K562 (cell line): ENCODE measurements at regions not wholly inside any gene's neighbourhood (a gene's known extent, or its start where the extent isn't known, plus 50 kb on each side); places are given as distances from the start of the nearest gene placed in this dataset.

Experiments
- ATAC-seq: fragments of 200-7000 bp; cut with Tn5 transposase; 3 replicates; pipeline ENCODE4 v1.9.1; 2020; ENCODE audit warnings: moderate library complexity
- BruUV-seq: library from RNA; stranded (reverse); fragments of 400-500 nt; replicated peaks from 2 replicates; lab custom pipeline; 2021; lab: Mats Ljungman, UMichigan
- CTCF ChIA-PET: fragments of 300-600 bp; formaldehyde crosslinking; extraction: SDS; loops from one replicate; lab custom pipeline; 2021; ENCODE audit warnings: low intra/inter-chr PET ratio; lab: Yijun Ruan, JAX
- POLR2A ChIA-PET: fragments of 300-600, 350-650 bp; sonication (Branson Sonifier 250); formaldehyde crosslinking; extraction: SDS; loops from one replicate; lab custom pipeline; 2021; ENCODE audit warnings: antibody characterized with exemption, inconsistent platforms; lab: Yijun Ruan, JAX
- DNase-seq, 4 experiments: peaks; one replicate each; pipeline versions ENCODE4 v3.0.0 to v3.0.0-alpha.2; 2011 to 2018; ENCODE audit warnings: low spot score in 3 of 4, mixed read lengths in 3 of 4; ENCODE audit errors: extremely low read depth in 1 of 4
- FAIRE-seq: peaks from 2 replicates; lab custom pipeline; 2011; peaks lifted over from hg19 to GRCh38; lab: Jason Lieb, UNC
- H2AFZ ChIP-seq: 2 replicates; pipeline ENCODE4 v1.6.0; 2011; ENCODE audit warnings: low read depth, low read length, control low read depth, inconsistent platforms
- H3K27ac ChIP-seq: fragments of 200-600 bp; 3 replicates; pipeline ENCODE4 v1.8.0; 2011; ENCODE audit warnings: low read depth, mild to moderate bottlenecking, control low read depth, inconsistent platforms, low read length, moderate library complexity, mixed read lengths; ENCODE audit errors: extremely low read depth
- H3K27me3 ChIP-seq, 2 experiments: fragments of 300-600 bp in 1 of 2; 2 replicates in 1 of 2; 3 replicates in 1 of 2; pipeline versions ENCODE4 v1.6.0 to v1.8.0; 2011; ENCODE audit warnings: inconsistent platforms in 2 of 2, low read length in 2 of 2, mild to moderate bottlenecking in 1 of 2, mixed read lengths in 1 of 2, moderate library complexity in 1 of 2; ENCODE audit not compliant: control insufficient read depth in 2 of 2, insufficient read depth in 2 of 2
- H3K36me3 ChIP-seq: fragments of 300-600 bp; 3 replicates; pipeline ENCODE4 v1.8.0; 2011; ENCODE audit warnings: mild to moderate bottlenecking, low read length, inconsistent platforms; ENCODE audit not compliant: control insufficient read depth, insufficient read depth
- H3K4me1 ChIP-seq, 2 experiments: fragments of 200-600 bp in 1 of 2; replicated peaks in 1 of 2; 2 replicates in 1 of 2; 3 replicates in 1 of 2; pipeline versions ENCODE4 v1.5.1 to v1.8.0; 2011; ENCODE audit warnings: inconsistent platforms in 2 of 2, low read length in 2 of 2, mild to moderate bottlenecking in 1 of 2, mixed read lengths in 1 of 2, moderate library complexity in 1 of 2; ENCODE audit not compliant: control insufficient read depth in 2 of 2, insufficient read depth in 2 of 2
- H3K4me2 ChIP-seq: 2 replicates; pipeline ENCODE4 v1.6.1; 2011; ENCODE audit warnings: low read length, control low read depth, inconsistent platforms, mixed read lengths; ENCODE audit not compliant: insufficient read depth
- H3K4me3 ChIP-seq: fragments of 200-600 bp; sonication (generic), shearing (Covaris generic); 2 replicates; pipeline ENCODE4 v1.5.1; 2016; ENCODE audit warnings: control low read depth, inconsistent platforms
- H3K79me2 ChIP-seq: fragments of 200-600 bp; 3 replicates; pipeline ENCODE4 v1.8.0; 2011; ENCODE audit warnings: low read length, inconsistent platforms; ENCODE audit not compliant: control insufficient read depth, insufficient read depth
- H3K9ac ChIP-seq, 2 experiments: 2 replicates each; pipeline versions ENCODE4 v1.6.0 to v1.6.1; 2011; ENCODE audit warnings: low read depth in 2 of 2, low read length in 2 of 2, control low read depth in 1 of 2, inconsistent platforms in 1 of 2, mild to moderate bottlenecking in 1 of 2, mixed read lengths in 1 of 2; ENCODE audit not compliant: insufficient read depth in 1 of 2
- H3K9me1 ChIP-seq: one replicate; pipeline ENCODE4 v1.6.0; 2011; ENCODE audit warnings: inconsistent platforms, mild to moderate bottlenecking, low read length, moderate library complexity; ENCODE audit not compliant: control insufficient read depth, insufficient read depth
- H3K9me3 ChIP-seq: replicated peaks from 2 replicates; pipeline ENCODE4 v1.5.1; 2011; ENCODE audit warnings: low read depth, low read length, inconsistent platforms; ENCODE audit not compliant: control insufficient read depth, insufficient read depth
- H4K20me1 ChIP-seq: replicated peaks from 2 replicates; pipeline ENCODE4 v1.6.1; 2011; ENCODE audit warnings: low read length, inconsistent platforms, mixed read lengths; ENCODE audit not compliant: control insufficient read depth, insufficient read depth
- CAMTA2 ChIP-seq: fragments of 250-450 bp; sonication (Bioruptor Pico); conservative IDR thresholded peaks from 2 replicates; pipeline ENCODE4 v1.5.1; 2022
- FIP1L1 ChIP-seq: fragments of 200-400 bp; formaldehyde crosslinking; IDR thresholded peaks from 2 replicates; pipeline ENCODE4 v1.6.1; 2018; ENCODE audit warnings: mild to moderate bottlenecking, low read depth, low read length; ENCODE audit not compliant: poor library complexity, severe bottlenecking
- FOSL1 ChIP-seq: fragments of 200-800 bp; sonication (Bioruptor generic); conservative IDR thresholded peaks from 2 replicates; pipeline ENCODE4 v1.6.1; 2016; ENCODE audit warnings: missing genetic modification characterization, missing compliant biosample characterization
- KDM4B ChIP-seq, 2 experiments: fragments of 450-650 bp in 1 of 2; sonication (generic) in 1 of 2; IDR thresholded peaks; 2 replicates each; pipeline ENCODE4 v1.6.1; 2016 to 2017; ENCODE audit warnings: borderline replicate concordance in 2 of 2, antibody characterized with exemption in 1 of 2, low read depth in 1 of 2, mild to moderate bottlenecking in 1 of 2
- MAFF ChIP-seq: IDR thresholded peaks from 2 replicates; pipeline ENCODE4 v1.6.1; 2012; ENCODE audit warnings: low read length, improper control_type of control experiment
- MAFG ChIP-seq: fragments of 450-650 bp; conservative IDR thresholded peaks from 2 replicates; pipeline ENCODE4 v1.6.1; 2016; ENCODE audit warnings: missing genetic modification characterization, missing compliant biosample characterization
- MAZ ChIP-seq, 2 experiments: fragments of 450-650 bp in 1 of 2; sonication (generic) in 1 of 2; formaldehyde crosslinking; IDR thresholded peaks in 1 of 2; conservative IDR thresholded peaks in 1 of 2; 2 replicates each; pipeline versions ENCODE4 v1.4.0 to v1.5.0; 2020; ENCODE audit warnings: mild to moderate bottlenecking in 1 of 2, missing genetic modification reagents in 1 of 2
- NCOR1 ChIP-seq: fragments of 450-650 bp; IDR thresholded peaks from 2 replicates; pipeline ENCODE4 v1.6.1; 2016; ENCODE audit warnings: mild to moderate bottlenecking, moderate library complexity
- NELFE ChIP-seq: IDR thresholded peaks from 2 replicates; pipeline ENCODE4 v1.6.1; 2011; ENCODE audit warnings: mild to moderate bottlenecking; ENCODE audit not compliant: insufficient read depth, insufficient read length
- NFE2L1 ChIP-seq: fragments of 450-650 bp; IDR thresholded peaks from 2 replicates; pipeline ENCODE4 v1.6.1; 2016; ENCODE audit warnings: missing genetic modification characterization, low read depth, mild to moderate bottlenecking, missing compliant biosample characterization, moderate library complexity, borderline replicate concordance
- NFYB ChIP-seq: IDR thresholded peaks from 2 replicates; pipeline ENCODE4 v1.6.1; 2011; ENCODE audit warnings: mild to moderate bottlenecking, moderate library complexity; ENCODE audit not compliant: insufficient read length; ENCODE audit errors: extremely low read depth
- NONO ChIP-seq, 2 experiments: fragments of 200-400 bp in 1 of 2; fragments of 450-650 bp in 1 of 2; formaldehyde crosslinking in 1 of 2; IDR thresholded peaks; 2 replicates each; pipeline ENCODE4 v1.6.1; 2017; ENCODE audit warnings: low read depth in 2 of 2, mild to moderate bottlenecking in 2 of 2, moderate library complexity in 2 of 2, low read length in 1 of 2
- PTTG1 ChIP-seq: fragments of 450-650 bp; IDR thresholded peaks from 2 replicates; pipeline ENCODE4 v1.6.1; 2016; ENCODE audit warnings: low read depth, mild to moderate bottlenecking, missing genetic modification characterization, missing compliant biosample characterization
- RB1 ChIP-seq: fragments of 450-650 bp; IDR thresholded peaks from 2 replicates; pipeline ENCODE4 v1.6.1; 2017; ENCODE audit warnings: low read depth, mild to moderate bottlenecking
- SMC3 ChIP-seq: conservative IDR thresholded peaks from 2 replicates; pipeline ENCODE4 v1.6.1; 2011; ENCODE audit warnings: low read depth, low read length, improper control_type of control experiment; ENCODE audit not compliant: insufficient read depth
- STAT5B ChIP-seq: fragments of 250-450 bp; sonication (Bioruptor Pico); IDR thresholded peaks from 2 replicates; pipeline ENCODE4 v1.8.0; 2021; ENCODE audit warnings: mild to moderate bottlenecking, inconsistent platforms
- ZNF583 ChIP-seq: fragments of 250-450 bp; sonication (Bioruptor Pico); IDR thresholded peaks from 2 replicates; pipeline ENCODE4 v1.4.0; 2020
- WGBS: fragments of 100-300 bp; shearing (Covaris generic); methylation state at CpG from one replicate; pipeline ENCODE4 v1.1.6; 2016; ENCODE audit warnings: low coverage, mixed read lengths; ENCODE audit not compliant: insufficient coverage; ENCODE audit errors: missing lambda C conversion rate; 5-methylcytosine and 5-hydroxymethylcytosine counted together
- in situ Hi-C: fragments of 300-500 bp; cut with MboI; formaldehyde crosslinking; loops from 4 replicates; pipeline ENCODE4 v1.15.0; 2018; ENCODE audit warnings: inconsistent platforms, mixed read lengths
- intact Hi-C: fragments of 100-400 bp; cut with micrococcal nuclease; formaldehyde crosslinking; loops from 2 replicates; pipeline ENCODE4 v1.14.2; 2022
- TF ChIP-seq, protein P1 (sequence below): fragments of 250-450 bp; sonication (Bioruptor Pico); IDR thresholded peaks from 2 replicates; pipeline ENCODE4 v1.6.1; 2021; ENCODE audit warnings: mild to moderate bottlenecking

DNA sequence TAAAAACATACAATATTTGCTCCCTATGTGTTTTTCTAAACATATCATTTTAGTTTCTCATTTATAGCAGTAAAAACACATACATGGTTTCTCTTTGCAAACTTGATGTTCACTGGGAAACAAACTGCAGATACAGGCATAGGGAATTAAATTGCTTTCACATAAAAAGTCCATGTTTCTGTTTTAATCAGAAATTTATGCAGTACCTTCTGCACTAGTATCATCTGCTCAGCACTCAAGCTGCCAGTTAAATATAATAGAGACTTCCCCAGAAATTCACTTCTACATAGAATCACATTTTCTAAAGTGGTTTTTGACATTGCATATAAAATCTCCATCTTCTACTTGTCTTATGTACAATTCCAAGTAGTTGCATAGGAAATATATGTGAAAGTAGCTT is 1107.3 kb upstream of the NRXN1 start:
- ChIA-PET POLR2A (no interaction called here), CTCF (no interaction called here)
- no peak overlapping the region for H2AFZ ChIP-seq
- no peaks in the 10 kb centered on the region; the same call in 1 of the 2 replicates for H3K9me3 ChIP-seq
- FAIRE-seq (no peak), DNase-seq (no peak), ATAC-seq (no peak)
- H3K4me2 ChIP-seq: no peak overlapping the region
- in situ Hi-C loops (no loop called here), intact Hi-C loops (no loop called here)
- no peaks in the 10 kb centered on the region for H3K79me2 ChIP-seq
- H3K36me3 ChIP-seq: no peaks in the 10 kb centered on the region
- H3K4me1 ChIP-seq: no peaks in the 10 kb centered on the region
- H3K4me3 ChIP-seq: no peak overlapping the region
- H3K9me1 ChIP-seq: no peaks in the 10 kb centered on the region
- no TSS peak for BruUV-seq
- no peaks in the 10 kb centered on the region for H4K20me1 ChIP-seq
- H3K9ac ChIP-seq: no peak overlapping the region
- H3K27me3 ChIP-seq: no peaks in the 10 kb centered on the region
- no peak overlapping the region for H3K27ac ChIP-seq
- TF ChIP-seq NCOR1 (no peak), CAMTA2 (CRISPR knock-in tag) (no peak), NFE2L1 (tag) (no peak), NONO (IDR thresholded peaks at IDR 0.05; ENCODE audit: low read depth in 2 of 2, low read length in 1 of 2) (no peak), SMC3 (no peak)

DNA sequence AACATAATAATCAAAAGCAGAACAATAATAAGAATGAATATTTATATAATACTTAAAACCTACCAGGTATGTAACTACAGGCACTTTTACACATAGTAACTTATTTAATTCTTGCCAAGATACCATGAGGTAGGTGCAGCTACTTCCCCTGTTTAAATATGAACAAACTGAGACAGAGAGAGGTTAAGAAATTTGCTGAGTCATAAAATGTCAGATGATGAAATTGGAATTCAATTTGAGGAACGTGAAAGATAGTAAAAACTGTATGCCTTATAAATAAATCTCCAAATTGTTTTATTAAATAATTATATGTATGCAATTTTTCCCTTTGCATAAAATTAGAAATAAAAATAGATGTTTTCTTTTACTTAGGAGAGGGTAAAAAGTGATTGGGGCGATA is 1103.3 kb upstream of the NRXN1 start:
- intact Hi-C loops: no loop called here
- Histone ChIP-seq H3K9me3 (no peaks in the 10 kb centered on the region; the same call in 1 of the 2 replicates), H3K4me1 (no peaks in the 10 kb centered on the region), H3K36me3 (no peaks in the 10 kb centered on the region), H2AFZ (no peak overlapping the region), H3K79me2 (no peaks in the 10 kb centered on the region), H3K9ac (no peak overlapping the region), H3K27ac (no peak overlapping the region), H3K4me3 (no peak overlapping the region), H3K4me2 (no peak overlapping the region), H4K20me1 (no peaks in the 10 kb centered on the region), H3K27me3 (no peaks in the 10 kb centered on the region), H3K9me1 (no peaks in the 10 kb centered on the region)
- DNase-seq (no peak), ATAC-seq (no peak), FAIRE-seq (no peak)
- in situ Hi-C loops: no loop called here
- ChIA-PET POLR2A (no interaction called here), CTCF (no interaction called here)
- WGBS: 0% methylated on average over 2 of the region's 2 CpGs
- BruUV-seq: no TSS peak
- TF ChIP-seq, protein P1, sequence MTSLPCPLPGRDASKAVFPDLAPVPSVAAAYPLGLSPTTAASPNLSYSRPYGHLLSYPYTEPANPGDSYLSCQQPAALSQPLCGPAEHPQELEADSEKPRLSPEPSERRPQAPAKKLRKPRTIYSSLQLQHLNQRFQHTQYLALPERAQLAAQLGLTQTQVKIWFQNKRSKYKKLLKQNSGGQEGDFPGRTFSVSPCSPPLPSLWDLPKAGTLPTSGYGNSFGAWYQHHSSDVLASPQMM: no peak
- TF ChIP-seq MAFF (peak; percentile 20; the same call in 1 of the 2 replicates), FIP1L1 (no peak), FOSL1 (tag) (no peak), NELFE (no peak), MAFG (tag) (peak; percentile 57; the same call in 1 of the 2 replicates), NFYB (no peak), RB1 (no peak), ZNF583 (CRISPR knock-in tag) (no peak), PTTG1 (tag) (no peak), MAZ (CRISPR knock-in tag; conservative IDR thresholded peaks at IDR 0.05 in 1 of 2, IDR thresholded peaks at IDR 0.05 in 1 of 2) (no peak), KDM4B (IDR thresholded peaks at IDR 0.05; ENCODE audit: borderline replicate concordance in 2 of 2, low read depth in 1 of 2) (no peak), STAT5B (CRISPR knock-in tag) (no peak), NFE2L1 (tag) (0 out of 2 replicates have a peak, but pooled peaks have one; percentile 30)
